HG03354 (cell line): ENCODE measurements at regions not wholly inside any gene's neighbourhood (a gene's known extent, or its start where the extent isn't known, plus 50 kb on each side); places are given as distances from the start of the nearest gene placed in this dataset.

Experiments
- ATAC-seq: cut with Tn5 transposase; IDR thresholded peaks from one replicate; pipeline ENCODE4 v1.9.1; 2021; ENCODE audit warnings: mild to moderate bottlenecking; ENCODE audit not compliant: unreplicated experiment, poor library complexity, severe bottlenecking

DNA sequence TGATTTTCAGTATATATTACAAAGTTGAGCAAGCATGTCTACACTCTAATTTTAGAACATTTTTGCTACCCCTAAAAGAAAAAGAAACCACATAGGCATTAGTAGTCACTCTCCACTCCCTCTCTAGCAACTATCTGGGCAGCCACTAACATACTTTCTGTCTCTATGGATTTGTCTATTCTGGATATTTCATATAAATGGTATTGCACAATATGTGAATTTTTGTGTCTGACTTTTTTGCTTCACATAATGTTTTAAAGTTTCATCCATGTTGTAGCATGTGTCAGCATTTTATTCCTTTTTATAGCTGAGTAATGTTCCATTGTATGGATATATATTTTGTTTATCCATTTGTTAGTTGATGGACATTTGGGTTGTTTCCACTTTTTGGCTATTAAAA, 232.5 kb upstream of the CTAGE1 start:
- ATAC-seq = no peak

DNA sequence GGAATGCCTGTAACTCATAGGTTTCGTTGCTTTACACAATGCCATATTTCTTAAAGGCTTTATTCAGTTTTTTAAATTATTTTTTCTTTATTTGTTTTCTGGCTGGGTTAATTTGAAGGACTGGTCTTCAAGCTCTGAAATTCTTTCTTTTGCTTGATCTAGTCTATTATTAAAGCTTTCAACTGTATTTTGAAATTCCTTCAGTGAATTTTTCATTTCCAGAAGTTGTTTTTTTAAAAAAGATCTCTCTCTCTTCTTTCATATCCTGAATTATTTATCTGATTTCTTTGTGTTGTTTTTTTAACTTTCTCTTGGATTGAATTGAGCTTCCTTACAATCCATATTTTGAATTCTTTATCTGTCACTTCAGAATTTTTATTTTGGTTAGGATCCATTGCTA, 239.9 kb upstream of the CTAGE1 start:
- ATAC-seq = no peak

DNA sequence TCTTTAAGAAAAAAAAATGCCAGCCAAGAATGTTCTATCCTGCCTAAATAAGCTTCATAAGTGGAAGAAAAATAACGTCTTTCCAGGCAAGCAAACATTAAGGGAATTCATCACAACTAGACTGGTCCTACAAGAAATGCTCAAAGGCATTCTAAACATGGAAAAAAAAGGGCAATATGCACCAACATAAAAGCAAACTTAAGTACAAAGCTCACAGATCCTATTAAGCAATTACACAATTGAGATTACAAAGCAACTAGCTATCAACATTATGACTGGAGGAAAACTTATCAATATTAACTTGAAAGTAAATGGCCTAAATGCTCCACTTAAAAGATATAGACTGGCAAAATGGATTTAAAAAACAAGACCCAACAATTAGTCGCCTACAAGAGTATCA, 240.6 kb upstream of the CTAGE1 start:
- ATAC-seq = no peak

DNA sequence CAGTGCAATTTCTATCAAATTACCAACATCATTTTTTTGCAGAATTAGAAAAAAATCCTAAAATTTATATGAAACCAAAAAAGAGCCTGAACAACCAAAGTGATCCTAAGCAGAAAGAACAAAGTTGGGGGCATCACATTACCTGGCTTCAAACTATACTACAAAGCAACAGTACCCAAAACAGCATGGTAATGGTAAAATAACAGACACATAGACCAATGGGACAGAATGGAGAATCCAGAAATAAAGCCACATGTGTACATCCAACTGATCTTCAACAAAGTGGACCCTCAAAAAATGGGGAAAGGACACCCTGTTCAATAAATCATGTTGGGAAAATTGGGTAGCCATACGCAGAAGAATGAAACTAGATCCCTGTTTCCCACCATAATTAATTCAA, 245.7 kb upstream of the CTAGE1 start:
- no peak for ATAC-seq

DNA sequence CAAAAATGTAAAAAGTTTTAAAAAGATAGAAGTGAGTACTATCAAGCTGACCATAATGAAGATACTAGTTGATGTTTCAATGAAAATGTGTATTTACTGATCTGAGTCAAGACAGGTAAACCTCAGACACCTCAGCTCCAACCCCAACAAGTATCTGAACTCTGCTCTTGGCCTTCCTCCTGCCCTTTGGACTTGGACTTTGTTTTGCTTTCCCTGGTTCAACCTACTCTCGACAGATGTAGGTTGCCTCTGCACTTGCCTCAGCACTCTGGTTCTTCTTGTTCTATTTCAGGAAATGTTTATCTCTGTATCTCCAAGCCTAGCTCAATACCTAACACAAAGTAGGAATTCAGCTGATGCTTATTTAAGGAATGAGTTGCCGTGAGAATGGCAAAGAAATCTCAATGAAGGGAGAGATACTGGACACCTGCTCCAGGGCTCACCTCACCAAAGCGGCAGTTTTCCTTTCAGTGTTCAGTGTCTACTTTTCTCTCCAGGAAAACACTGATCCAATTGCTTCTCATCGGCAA, 248.8 kb upstream of the CTAGE1 start:
- ATAC-seq = no peak

DNA sequence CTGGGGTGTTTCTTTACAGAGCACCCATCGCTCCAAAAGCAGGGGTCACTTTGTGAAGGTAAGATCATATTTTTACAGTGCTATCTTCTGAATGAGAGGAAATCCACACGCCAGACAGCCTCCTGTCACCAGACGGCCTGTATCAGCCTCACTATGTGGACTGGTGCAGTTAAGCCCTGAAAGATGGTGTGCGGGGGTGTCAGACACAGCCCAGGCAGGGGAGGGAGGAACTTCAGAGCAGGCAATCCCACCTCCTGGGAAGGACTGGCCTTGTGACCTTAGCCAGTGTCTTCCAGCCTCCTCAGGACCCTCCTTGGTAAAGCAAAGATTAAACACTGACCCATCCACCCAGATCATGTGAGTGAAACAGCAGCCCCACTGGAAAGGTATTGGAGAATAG, 249.4 kb upstream of the CTAGE1 start:
- no peak for ATAC-seq

DNA sequence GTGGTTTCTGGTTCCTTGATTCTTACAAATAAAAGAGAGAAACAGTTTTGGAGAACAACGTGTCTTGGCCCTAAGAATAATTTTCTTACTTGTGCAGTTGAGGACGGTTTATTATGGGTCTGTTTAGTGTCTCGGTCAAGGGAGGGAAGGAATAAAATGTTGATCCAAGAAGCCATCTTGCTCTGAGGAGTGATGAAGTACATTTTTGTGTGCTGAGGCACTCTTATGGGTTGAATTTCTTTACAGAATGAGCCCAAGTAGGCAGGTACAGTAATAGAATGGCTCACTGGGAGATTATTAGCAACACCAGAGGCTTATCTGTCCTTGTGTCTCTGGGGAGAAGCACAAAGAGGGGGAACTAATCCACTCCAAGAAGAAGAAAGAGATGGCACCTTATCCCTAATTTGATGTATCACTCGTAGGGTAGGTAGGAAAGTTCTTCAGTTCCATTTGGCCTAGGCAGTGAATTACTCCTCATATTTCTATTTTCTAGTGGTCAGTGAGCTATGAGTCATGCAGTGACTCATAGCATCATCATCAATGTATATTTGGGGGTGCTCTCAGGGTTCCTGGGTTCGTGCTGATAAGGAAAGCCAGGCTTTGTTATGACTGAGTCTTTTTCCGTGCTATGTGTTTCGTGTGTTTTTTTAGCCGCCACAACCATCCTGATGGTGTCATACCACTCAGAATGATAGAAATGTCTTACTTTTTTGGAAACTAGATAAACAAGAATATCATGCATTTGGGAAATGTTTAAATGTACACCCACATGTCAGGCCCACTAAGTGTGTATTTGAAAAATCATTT, 250.1 kb upstream of the CTAGE1 start:
- no peak for ATAC-seq

DNA sequence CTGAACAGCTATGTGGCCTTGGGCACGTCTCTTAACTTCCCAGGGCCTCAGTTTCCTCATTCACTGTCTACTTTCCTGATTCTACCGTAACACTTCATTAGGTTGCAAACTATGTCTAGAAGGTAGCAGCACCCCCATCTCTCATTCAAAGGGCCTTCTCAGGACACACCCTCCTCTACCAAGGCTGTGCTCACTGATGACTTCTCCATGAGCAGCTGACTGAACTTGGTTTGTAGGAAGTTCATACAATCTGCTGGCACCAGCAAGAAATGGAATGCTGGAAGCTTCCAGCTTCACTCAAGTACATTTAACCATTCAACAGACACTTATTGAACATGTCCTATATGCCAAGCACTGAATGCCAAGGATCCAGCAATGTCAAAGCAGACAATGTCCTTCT, 250.8 kb upstream of the CTAGE1 start:
- no peak for ATAC-seq

DNA sequence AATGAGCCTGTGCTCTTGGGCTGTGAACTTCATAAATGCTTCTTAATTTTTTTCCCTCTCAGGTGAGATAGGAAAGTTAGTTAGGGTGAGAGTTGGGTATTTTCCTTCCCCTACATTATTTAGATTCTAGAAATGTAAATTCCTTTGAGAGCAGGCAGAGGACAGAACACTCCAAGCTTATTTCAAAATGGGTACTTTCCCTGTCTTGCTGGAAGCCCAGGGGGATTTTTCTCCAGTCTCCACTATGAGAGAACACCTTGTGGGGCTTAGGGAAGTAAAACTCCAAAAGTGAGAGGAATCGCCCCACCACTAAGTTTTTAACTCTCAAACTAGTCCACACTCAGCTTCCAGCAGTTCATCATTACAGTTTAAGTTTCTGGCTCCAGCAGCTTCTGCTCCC, 253.2 kb upstream of the CTAGE1 start:
- no peak for ATAC-seq

DNA sequence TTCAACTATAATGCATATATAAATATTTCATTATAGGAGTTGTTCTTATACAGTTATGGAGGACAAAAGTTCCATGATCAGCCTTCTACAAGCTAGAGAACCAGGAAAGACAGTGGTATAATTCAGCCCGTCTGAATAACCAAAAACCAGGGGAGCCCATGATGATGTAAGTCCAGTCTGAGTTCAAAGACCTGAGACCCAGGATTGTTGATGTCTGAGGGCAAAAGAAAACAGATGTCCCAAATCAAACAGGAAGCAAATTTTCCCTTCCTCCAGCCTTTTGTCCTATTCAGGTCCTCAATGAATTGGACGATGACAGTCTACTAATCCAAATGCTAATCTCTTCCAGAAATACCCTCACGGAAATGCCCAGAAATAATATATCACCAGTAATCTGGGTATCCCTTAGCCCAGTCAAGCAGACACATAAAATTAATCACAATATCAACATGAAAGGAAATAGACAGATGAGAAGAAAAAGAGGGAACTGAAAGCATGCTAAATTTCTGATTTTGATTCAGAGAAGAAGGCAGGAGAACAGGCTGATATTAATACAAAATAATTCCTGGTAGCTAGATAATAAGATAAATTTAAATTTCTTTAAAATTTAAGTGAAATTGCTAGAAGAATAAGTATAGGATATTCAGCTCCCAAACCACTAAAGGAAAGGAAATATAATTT, 255.6 kb upstream of the CTAGE1 start:
- no peak for ATAC-seq

DNA sequence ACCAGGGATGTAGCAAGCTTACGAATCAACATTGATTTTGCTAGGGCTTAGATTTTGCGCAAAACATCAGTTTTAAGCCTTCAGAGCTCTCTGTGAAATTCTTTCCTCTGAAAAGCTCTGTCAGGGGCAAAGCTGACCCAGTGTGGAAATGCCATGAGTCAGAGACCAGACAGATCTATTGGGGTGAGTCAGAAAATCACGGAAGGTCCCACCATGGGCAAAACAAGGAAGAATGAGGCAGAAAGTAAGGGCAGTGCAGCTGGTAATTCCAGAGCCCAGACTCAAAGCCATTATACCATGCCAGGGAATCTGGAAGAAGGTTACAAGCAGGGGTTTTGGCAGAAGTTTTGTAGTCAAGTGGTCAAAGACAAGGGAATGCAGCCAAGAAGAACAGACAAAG, 256.6 kb upstream of the CTAGE1 start:
- no peak for ATAC-seq

DNA sequence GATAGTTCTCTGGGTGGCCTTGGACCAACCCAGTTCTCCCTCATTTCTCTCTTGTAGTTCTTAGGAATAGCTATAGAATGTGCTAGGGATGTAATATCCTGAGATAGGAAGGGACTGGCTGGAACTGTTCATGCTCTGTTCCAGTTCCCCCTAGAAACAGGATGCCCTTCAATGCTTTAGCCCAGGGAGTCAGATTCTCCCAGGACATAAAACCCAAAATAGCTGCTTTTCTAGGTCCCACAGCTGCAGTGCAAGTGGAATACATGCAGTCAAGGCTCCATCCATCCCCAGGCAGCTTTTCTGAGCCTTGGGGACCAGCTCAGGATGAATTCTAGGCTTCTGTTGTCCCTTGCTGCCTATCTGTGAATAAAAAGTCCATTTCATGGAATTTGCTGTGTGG, 257.3 kb upstream of the CTAGE1 start:
- no peak for ATAC-seq

DNA sequence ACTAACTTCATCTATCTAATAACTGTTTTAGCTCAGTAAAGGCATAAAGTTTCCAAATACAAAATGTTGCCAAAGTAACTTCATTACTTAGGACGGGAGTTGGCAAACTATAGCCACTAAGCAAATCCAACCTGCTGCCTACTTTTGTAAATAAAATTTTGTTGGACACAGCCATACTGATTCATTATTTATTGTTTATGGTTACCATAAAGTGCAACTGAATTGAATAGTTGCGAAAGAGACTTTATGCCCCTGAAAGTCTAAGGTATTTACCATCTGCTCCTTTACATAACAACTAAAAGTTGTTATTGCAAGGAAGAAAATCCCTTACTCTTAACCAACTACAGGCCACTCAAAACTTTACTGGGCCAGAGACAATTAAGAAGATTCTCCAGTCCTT, 256.7 kb upstream of the RBBP8 start:
- ATAC-seq = no peak

DNA sequence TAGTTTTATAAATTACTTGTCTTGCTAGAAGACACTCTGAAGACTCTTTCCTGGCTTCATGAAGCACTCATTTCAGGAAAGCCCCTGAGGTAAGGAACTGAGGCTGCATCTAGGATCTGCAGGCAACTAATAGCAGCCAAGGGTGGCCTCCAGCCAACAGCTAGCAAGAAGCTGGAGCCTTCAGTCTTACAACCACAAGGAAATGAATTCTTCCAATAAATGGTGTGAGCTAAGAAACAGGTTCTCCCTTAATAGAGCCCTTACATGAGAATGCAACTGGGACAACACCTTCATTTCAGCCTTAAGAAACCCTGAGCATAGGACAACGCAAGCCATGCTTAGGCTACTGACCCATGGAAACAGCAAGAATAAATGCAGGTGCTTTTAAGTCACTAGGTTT, 254.6 kb upstream of the RBBP8 start:
- ATAC-seq = no peak

DNA sequence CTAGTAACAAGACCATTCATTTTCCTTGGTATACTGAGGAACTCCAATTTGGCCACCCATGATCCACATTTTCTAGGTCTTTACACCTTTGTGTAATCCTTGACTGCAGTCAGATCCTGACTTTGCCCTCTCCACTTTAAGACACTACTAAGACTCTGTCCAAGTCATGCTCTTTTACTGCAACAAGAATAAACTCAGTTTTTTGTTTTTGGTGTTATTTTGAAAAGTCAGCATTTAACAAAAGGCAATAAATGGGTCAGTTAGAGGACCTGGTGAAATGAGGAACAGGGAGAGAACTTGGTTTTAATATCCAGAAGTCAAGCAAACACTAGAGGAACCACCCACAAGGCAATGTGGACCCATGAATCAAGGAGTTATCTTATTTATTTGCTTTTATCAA, 252.2 kb upstream of the RBBP8 start:
- ATAC-seq = no peak

DNA sequence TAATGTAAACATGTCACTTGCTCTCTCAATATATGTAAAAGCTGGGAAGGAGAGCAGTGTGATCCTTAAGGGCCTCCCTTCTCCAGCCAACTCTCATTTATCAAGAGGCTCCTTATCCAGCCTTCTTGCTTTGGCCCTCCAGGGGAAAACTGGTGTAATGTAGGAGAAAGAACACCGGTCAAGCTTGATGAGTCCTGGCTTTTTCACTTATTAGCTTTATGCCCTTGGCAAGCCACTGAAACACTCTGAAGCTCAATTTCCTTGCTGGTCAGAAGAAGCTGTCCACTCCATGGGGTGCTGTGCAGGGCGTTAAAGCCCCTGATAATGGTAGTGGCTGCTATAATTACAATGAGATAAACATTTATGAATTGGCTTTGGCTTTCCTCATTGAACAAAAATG, 251.2 kb upstream of the RBBP8 start:
- ATAC-seq = no peak

DNA sequence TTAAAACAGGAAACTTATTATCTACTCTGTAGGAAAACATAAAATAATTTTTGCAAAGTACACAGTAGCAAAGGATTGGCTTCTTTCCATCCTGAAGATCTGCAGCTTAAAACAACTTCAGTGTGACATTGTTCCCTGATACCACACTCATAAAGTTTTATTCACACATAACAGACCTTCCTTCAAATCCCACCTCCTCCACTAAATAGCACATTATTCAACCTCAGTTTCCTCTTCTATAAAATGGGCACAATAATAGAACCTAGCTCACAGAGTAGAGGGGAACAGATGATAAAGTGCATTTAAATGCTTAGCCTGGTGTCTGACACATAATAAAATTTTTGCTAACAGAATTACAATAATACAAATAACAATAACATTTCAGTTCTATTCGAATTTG, 250.4 kb upstream of the RBBP8 start:
- ATAC-seq = no peak

DNA sequence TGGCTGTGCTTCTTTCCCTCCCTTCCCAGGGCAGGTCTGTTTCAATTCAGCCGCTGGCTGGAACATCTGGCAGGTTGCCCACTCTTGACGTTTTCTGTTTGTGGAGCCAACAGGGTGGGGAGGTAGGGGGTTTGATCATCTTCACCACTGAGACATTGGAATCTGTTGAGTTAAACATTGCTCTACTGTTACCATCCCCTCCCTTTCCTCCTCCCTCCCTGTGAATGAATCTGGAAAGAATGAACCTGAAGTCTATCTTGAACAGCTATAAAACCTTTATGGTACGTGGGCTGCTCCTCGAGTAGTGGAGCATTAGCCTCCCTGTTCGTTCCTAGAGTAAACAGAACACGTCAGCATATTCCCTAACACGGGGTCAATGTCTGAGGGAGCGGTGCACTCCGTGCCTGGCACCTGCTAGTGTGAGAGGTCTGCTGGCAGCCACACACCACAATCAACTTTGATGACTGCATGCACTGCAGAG, 249.9 kb upstream of the RBBP8 start:
- no peak for ATAC-seq

DNA sequence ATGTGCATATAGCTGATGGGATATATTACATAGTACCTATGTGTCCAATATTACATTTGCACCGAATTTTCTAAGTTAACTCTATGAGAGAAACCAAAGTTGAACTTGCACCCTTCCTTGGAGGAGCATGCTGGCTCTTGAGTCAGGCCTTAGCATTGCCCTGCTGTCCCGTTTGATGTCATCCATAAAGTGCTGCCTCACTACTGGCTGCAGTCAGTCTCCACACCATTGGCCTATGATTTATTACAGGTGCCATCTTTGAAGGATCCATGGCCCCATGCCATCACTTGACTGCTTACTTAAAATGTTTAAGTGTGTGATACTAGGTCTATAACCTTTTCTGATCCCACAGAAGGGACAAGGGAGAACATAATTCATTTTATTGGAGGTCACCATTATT, 249.3 kb upstream of the RBBP8 start:
- no peak for ATAC-seq

DNA sequence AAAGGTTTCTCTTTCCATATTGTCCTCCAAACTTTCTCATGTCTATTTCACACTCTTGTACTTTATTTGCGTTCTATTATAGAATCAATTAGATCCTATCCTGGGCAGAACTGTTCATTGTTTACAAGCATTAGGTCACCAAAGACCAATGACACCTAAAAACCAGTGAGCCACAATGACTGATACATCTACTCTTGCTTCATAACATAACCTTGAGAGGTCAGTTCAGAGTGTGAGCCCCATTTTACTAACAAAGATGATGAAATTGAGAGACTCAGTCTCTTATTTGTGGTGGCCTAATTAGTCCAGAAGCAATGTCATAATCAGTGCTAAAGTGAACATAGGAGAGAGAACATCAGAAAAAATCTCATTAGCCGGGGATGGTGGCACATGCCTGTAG, 248.9 kb upstream of the RBBP8 start:
- no peak for ATAC-seq

DNA sequence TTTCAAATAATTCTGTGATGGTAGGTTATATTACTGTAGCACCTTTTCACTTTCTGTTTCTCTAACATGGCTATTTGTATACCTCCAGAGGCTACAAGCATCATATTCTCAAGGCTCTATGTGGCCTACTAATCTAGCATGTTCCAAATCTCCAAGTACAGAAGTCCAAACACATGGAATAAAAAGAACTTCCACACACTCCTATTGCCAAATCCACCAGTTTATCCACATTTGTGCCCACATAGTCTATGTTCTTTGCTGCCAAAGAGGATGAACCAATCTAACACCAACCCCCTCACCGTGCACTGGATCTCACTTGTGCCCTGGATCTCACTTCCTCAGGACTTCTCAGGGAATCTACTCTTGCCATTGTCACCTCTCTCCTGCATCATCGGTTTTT, 247.3 kb upstream of the RBBP8 start:
- no peak for ATAC-seq
